GM12865 (cell line): ENCODE measurements at regions not wholly inside any gene's neighbourhood (a gene's known extent, or its start where the extent isn't known, plus 50 kb on each side); places are given as distances from the start of the nearest gene placed in this dataset.
"Not testable (repeated sequence)": the region's sequence is repeated elsewhere in the genome, so short reads cannot be mapped to it uniquely, and the experiment has no call there.

ENCODE experiments used
- DNase-seq: peaks from one replicate; pipeline ENCODE4 v3.0.0; 2010; ENCODE audit warnings: low read depth
- H3K4me3 ChIP-seq: 2 replicates; pipeline ENCODE4 v1.5.1; 2011; ENCODE audit warnings: mild to moderate bottlenecking, low read depth, low read length, control low read depth
- CTCF ChIP-seq: IDR thresholded peaks from 2 replicates; pipeline ENCODE4 v1.5.1; 2011; ENCODE audit warnings: low read length, control low read depth, low read depth, inconsistent platforms; ENCODE audit not compliant: insufficient read depth; ENCODE audit errors: missing control alignments

GRCh38 chr13:26488236-26489003 lies 69.1 kb upstream of the WASF3 start:
- no peak overlapping the region for H3K4me3 ChIP-seq
- no peak for TF ChIP-seq CTCF
- DNase-seq = no peak

GRCh38 chr13:26492301-26492700 lies 65.2 kb upstream of the WASF3 start:
- not testable (repeated sequence) for DNase-seq, H3K4me3 ChIP-seq

GRCh38 chr13:26494571-26495195 lies 62.8 kb upstream of the WASF3 start:
- no peak overlapping the region for H3K4me3 ChIP-seq
- no peak for TF ChIP-seq CTCF
- no peak for DNase-seq

- H3K4me3 ChIP-seq = no peak overlapping the region
- DNase-seq = no peak
- TF ChIP-seq CTCF = no peak
These were observed 61.7 kb upstream of the WASF3 start for GRCh38 chr13:26495750-26496149.

- no peak overlapping the region for H3K4me3 ChIP-seq
- no peak for DNase-seq
These were observed 59.4 kb upstream of the WASF3 start for GRCh38 chr13:26497968-26498511.

GRCh38 chr13:26498656-26499601 lies 58.6 kb upstream of the WASF3 start:
- DNase-seq = no peak
- no peak overlapping the region for H3K4me3 ChIP-seq
- TF ChIP-seq CTCF = no peak

More at GRCh38 chr13:26497968-26498511, 59.4 kb upstream of the WASF3 start:
- no peak for TF ChIP-seq CTCF
